ENCODE measurements at regions not wholly inside any gene's neighbourhood (a gene's known extent, or its start where the extent isn't known, plus 50 kb on each side); places are given as distances from the start of the nearest gene placed in this dataset.

GRCh38 chr3:22157848-22158247 is 406.8 kb upstream of the ZNF385D start:
- Histone ChIP-seq H4K20me1 (ENCODE audit: control insufficient read depth, insufficient read depth, insufficient read length) (no peaks in the 10 kb centered on the region), H4K8ac (replicated peaks; ENCODE audit: insufficient read length, low read depth, low read length) (no peak overlapping the region), H3K56ac (ENCODE audit: insufficient read length, low read depth, low read length) (no peak overlapping the region), H2BK15ac (ENCODE audit: low read depth, low read length) (no peak overlapping the region), H4K91ac (ENCODE audit: insufficient read length, low read depth, low read length) (no peak overlapping the region), H3K4me2 (ENCODE audit: insufficient read depth, insufficient read length, low read length) (no peak overlapping the region), H3K23me2 (ENCODE audit: insufficient read length, low read depth, low read length, poor library complexity, severe bottlenecking) (no peaks in the 10 kb centered on the region), H2BK120ac (ENCODE audit: low read depth, low read length, poor library complexity, severe bottlenecking) (no peak overlapping the region), H3K79me1 (ENCODE audit: insufficient read depth, low read depth, low read length, poor library complexity, severe bottlenecking) (no peaks in the 10 kb centered on the region), H3K18ac (ENCODE audit: insufficient read length, low read depth, low read length) (no peak overlapping the region), H2BK12ac (ENCODE audit: insufficient read length, low read depth, low read length) (no peak overlapping the region), H3T11ph (ENCODE audit: low read length) (no peak overlapping the region), H4K5ac (ENCODE audit: insufficient read length, low read depth, low read length) (no peak overlapping the region), H3K79me2 (ENCODE audit: insufficient read depth, low read length) (no peaks in the 10 kb centered on the region), H3K23ac (ENCODE audit: insufficient read length, low read depth, low read length) (no peak overlapping the region), H2AK5ac (ENCODE audit: insufficient read length, low read length) (no peak overlapping the region), H2BK20ac (ENCODE audit: low read depth, low read length, poor library complexity, severe bottlenecking) (no peak overlapping the region), H3K9me3 (ENCODE audit: control insufficient read depth, low read depth, low read length) (no peaks in the 10 kb centered on the region), H3K9ac (ENCODE audit: extremely low read depth, insufficient read length, low read length) (no peak overlapping the region), H3K27ac (ENCODE audit: insufficient read length, low read depth, low read length) (no peak overlapping the region), H2BK5ac (ENCODE audit: insufficient read length, low read length) (no peak overlapping the region), H3K4ac (ENCODE audit: low read depth, low read length) (no peak overlapping the region), H3K27me3 (ENCODE audit: insufficient read depth, low read length) (no peaks in the 10 kb centered on the region), H2AFZ (ENCODE audit: low read length) (no peak overlapping the region), H3K4me1 (ENCODE audit: insufficient read depth, low read length) (no peaks in the 10 kb centered on the region), H3K14ac (ENCODE audit: insufficient read depth, low read length) (no peak overlapping the region)
- WGBS (ENCODE audit: extremely low coverage, insufficient read length, low lambda C conversion rate), result no CpG with 5 or more reads among the region's 4 CpGs
- no peaks in the 10 kb centered on the region for H3K27me3 Mint-ChIP-seq (ENCODE audit: low read depth)
- no peaks in the 10 kb centered on the region for H3K9me3 Mint-ChIP-seq
- no peak for DNase-seq
- H3K4me1 Mint-ChIP-seq, result peaks cover 8 to 18% of the 10 kb centered on the region in 2 experiments
- no peak for TF ChIP-seq CTCF (conservative IDR thresholded peaks at IDR 0.05)
- H3K27ac Mint-ChIP-seq, result no peak overlapping the region
- H3K36me3 Mint-ChIP-seq (ENCODE audit: insufficient read depth in 1 of 3, low read depth in 3 of 3), result no peaks in the 10 kb centered on the region
- no peak overlapping the region for H3K4me3 Mint-ChIP-seq
